ENCODE measurements at regions not wholly inside any gene's neighbourhood (a gene's known extent, or its start where the extent isn't known, plus 50 kb on each side); places are given as distances from the start of the nearest gene placed in this dataset.
"Not testable (repeated sequence)": the region's sequence is repeated elsewhere in the genome, so short reads cannot be mapped to it uniquely, and the experiment has no call there.

DNA sequence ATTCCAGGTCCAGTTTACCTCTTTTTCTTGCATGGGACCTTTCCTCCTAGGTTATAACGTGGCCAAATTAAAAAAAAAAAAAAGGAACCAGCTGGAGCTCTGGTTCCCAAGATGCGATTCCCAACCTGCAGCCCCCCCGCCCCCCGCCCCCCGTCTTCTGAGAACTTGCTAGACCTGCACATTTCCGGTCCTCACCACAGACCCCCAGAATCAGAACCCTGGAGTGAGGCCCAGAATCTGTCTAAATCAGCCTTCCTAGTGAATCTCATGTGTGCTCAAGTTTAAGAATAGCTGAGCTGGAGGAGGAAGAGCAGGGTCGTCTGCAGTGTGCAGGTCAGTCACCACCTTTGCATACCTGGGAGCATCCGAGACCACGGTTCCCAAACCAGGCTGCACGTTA lies 144.2 kb downstream of the KLF6 start:
- intact Hi-C loops (cut with DNase I) = no loop called here
- Histone ChIP-seq H3K27ac (no peak overlapping the region), H3K36me3 (no peaks in the 10 kb centered on the region), H3K4me3 (no peak overlapping the region), H3K9me3 (no peaks in the 10 kb centered on the region), H3K27me3 (no peaks in the 10 kb centered on the region), H3K4me1 (no peaks in the 10 kb centered on the region)
- DNase-seq (ENCODE audit: extremely low spot score in 2 of 2) = no peak
- TF ChIP-seq POLR2AphosphoS5 (IDR thresholded peaks at IDR 0.05; ENCODE audit: insufficient read depth in 1 of 2, low read depth in 1 of 2) (no peak), POLR2A (IDR thresholded peaks at IDR 0.05) (no peak)
- TF ChIP-seq, protein P1, sequence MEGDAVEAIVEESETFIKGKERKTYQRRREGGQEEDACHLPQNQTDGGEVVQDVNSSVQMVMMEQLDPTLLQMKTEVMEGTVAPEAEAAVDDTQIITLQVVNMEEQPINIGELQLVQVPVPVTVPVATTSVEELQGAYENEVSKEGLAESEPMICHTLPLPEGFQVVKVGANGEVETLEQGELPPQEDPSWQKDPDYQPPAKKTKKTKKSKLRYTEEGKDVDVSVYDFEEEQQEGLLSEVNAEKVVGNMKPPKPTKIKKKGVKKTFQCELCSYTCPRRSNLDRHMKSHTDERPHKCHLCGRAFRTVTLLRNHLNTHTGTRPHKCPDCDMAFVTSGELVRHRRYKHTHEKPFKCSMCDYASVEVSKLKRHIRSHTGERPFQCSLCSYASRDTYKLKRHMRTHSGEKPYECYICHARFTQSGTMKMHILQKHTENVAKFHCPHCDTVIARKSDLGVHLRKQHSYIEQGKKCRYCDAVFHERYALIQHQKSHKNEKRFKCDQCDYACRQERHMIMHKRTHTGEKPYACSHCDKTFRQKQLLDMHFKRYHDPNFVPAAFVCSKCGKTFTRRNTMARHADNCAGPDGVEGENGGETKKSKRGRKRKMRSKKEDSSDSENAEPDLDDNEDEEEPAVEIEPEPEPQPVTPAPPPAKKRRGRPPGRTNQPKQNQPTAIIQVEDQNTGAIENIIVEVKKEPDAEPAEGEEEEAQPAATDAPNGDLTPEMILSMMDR (IDR thresholded peaks at IDR 0.05) = no peak

DNA sequence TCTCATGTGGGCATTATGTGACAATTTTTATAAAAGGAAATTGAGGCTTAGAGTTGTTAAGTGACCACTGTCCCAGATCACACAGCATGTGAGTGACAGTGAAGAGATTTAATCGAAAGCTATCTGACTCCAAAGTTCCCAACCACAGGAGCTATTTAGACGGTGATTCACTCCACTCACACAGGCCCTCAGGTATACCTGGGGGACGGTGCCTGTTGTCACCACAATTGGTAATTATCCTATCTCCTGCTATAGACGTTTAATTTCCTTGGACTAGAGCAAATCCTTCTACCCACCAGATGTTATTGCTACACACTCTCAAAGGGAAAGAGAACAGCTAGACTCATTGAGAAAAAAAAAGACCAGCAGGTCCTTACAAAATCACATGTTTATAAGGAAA lies 145.5 kb downstream of the KLF6 start:
- Histone ChIP-seq H3K36me3 (no peaks in the 10 kb centered on the region), H3K9me3 (no peaks in the 10 kb centered on the region), H3K27me3 (no peaks in the 10 kb centered on the region), H3K27ac (no peak overlapping the region), H3K4me1 (no peaks in the 10 kb centered on the region), H3K4me3 (no peak overlapping the region)
- DNase-seq (ENCODE audit: extremely low spot score in 2 of 2) = no peak
- TF ChIP-seq POLR2A (IDR thresholded peaks at IDR 0.05) = no peak
- TF ChIP-seq, protein P1 (IDR thresholded peaks at IDR 0.05) = no peak
- TF ChIP-seq POLR2AphosphoS5 (IDR thresholded peaks at IDR 0.05; ENCODE audit: insufficient read depth in 1 of 2, low read depth in 1 of 2) = no peak
- intact Hi-C loops (cut with DNase I) = no loop called here

DNA sequence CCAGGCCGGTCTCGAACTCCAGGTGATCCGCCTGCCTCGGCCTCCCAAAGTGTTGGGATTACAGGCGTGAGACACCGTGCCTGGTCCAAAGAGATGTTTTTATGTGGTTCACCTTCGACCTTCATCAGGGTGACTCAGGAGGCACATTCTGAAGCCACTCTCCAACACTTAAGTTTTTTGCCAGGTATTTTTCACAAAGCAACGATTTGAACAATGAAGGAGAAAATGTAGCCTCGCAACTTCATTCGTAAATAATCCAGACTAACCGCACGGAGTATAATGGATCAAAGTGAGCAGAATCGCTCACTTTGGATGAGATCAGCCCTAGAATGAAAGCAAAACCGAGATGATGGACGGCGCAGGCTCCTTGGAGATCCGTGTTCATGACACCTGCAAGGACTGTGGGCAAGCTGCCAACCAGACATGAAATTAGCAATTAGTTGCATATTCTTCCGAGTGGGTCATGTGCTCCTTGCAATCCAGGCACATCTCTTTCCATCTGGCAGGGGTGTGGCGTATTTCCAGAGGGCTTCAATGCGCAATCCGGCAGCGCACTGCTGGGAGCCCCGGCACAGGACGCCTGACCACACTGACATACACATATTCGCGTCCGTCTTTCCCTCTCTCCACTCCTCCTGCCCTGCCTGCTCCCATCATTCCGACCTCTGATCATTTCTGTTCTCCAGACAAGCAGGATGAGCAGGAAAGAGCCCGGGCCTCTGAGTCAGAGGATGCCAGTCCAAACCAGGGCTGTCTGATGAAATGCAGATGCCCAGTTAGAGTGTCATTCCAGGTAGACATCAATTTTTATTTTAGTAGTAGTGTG lies 148.4 kb downstream of the KLF6 start:
- DNase-seq (ENCODE audit: extremely low spot score in 2 of 2) = no peak
- TF ChIP-seq POLR2A (IDR thresholded peaks at IDR 0.05) = no peak
- TF ChIP-seq, protein P1 (IDR thresholded peaks at IDR 0.05) = no peak
- no peak for TF ChIP-seq POLR2AphosphoS5 (IDR thresholded peaks at IDR 0.05; ENCODE audit: insufficient read depth in 1 of 2, low read depth in 1 of 2)

DNA sequence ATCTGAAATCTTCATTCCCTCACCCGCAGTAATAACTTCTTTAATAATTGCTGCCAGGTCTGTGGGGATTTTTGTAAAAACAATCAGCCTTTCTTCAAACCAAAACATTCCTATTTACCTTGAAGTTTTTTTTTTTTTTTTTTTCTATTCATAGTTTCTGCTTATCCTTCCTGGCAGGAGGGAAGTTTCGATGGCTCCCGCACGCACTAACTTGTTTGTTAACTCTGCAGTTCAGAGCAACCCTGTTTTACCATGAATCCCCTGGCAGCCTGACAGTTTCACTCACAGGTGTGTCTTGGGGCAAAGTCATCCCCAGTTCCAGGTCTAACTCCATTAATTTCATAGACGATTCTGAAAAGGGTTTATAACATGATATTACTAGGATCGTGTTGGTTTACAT lies 149.3 kb downstream of the KLF6 start:
- Histone ChIP-seq H3K27ac (no peak overlapping the region), H3K4me3 (no peak overlapping the region), H3K9me3 (no peaks in the 10 kb centered on the region), H3K36me3 (no peaks in the 10 kb centered on the region), H3K27me3 (no peaks in the 10 kb centered on the region), H3K4me1 (no peaks in the 10 kb centered on the region)
- TF ChIP-seq POLR2A (IDR thresholded peaks at IDR 0.05) = no peak
- TF ChIP-seq POLR2AphosphoS5 (IDR thresholded peaks at IDR 0.05; ENCODE audit: insufficient read depth in 1 of 2, low read depth in 1 of 2) = no peak
- TF ChIP-seq, protein P1 (IDR thresholded peaks at IDR 0.05) = no peak
- DNase-seq (ENCODE audit: extremely low spot score in 2 of 2) = no peak
- intact Hi-C loops (cut with DNase I) = no loop called here

More for the DNA sequence above, 148.4 kb downstream of the KLF6 start:
- H3K27me3 ChIP-seq = no peaks in the 10 kb centered on the region
- H3K4me1 ChIP-seq = no peaks in the 10 kb centered on the region
- intact Hi-C loops (cut with DNase I) = no loop called here
- H3K9me3 ChIP-seq = no peaks in the 10 kb centered on the region
- no peak overlapping the region for H3K4me3 ChIP-seq
- no peak overlapping the region for H3K27ac ChIP-seq
- no peaks in the 10 kb centered on the region for H3K36me3 ChIP-seq

DNA sequence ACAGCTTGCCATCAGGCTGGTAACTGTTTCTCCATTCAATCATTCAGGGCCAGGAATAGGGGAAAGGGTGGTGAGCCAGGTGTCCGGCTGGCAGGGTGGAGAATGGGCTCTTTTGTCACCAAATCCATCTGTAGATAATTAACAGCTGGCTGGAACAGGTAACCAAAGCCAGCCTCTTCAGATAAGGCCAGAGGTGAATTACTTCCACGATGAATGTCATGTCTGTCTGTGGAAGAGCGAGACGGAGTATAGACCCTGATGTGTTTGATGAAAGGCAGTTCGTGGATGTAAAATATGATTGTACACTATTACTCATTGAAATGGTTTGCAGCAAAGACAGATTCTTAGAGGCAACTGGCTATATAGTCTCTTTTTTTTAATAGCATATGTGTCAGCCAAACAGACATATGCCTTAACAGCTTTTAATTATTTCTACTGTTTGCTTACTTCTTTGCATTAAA lies 149.8 kb downstream of the KLF6 start:
- Histone ChIP-seq H3K27ac (no peak overlapping the region), H3K4me1 (no peaks in the 10 kb centered on the region), H3K36me3 (no peaks in the 10 kb centered on the region), H3K4me3 (no peak overlapping the region), H3K9me3 (no peaks in the 10 kb centered on the region), H3K27me3 (no peaks in the 10 kb centered on the region)
- no peak for DNase-seq (ENCODE audit: extremely low spot score in 2 of 2)
- intact Hi-C loops (cut with DNase I) = no loop called here
- TF ChIP-seq POLR2A (IDR thresholded peaks at IDR 0.05) (no peak), POLR2AphosphoS5 (IDR thresholded peaks at IDR 0.05; ENCODE audit: insufficient read depth in 1 of 2, low read depth in 1 of 2) (no peak)
- TF ChIP-seq, protein P1 (IDR thresholded peaks at IDR 0.05) = no peak

DNA sequence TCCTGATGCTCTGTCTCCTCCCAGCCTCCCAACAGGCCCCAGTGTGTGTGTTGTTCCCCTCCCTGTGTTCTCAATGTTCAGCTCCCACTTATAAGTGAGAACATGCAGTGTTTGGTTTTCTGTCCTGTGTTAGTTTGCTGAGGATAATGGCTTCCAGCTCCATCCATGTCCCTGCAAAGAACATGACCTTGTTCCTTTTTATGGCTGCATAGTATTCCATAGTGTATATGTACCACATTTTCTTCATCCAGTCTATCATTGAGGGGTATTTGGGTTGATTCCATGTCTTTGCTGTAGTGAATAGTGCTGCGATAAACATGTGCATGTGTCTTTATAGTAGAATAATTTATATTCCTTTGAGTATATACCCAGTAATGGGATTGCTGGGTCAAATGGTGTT lies 150.4 kb downstream of the KLF6 start:
- H3K36me3 ChIP-seq; H3K4me3 ChIP-seq; intact Hi-C loops (cut with DNase I); H3K27ac ChIP-seq; DNase-seq (ENCODE audit: extremely low spot score in 2 of 2); H3K9me3 ChIP-seq; H3K27me3 ChIP-seq; H3K4me1 ChIP-seq: not testable (repeated sequence)

Data from vagina (tissue), 2 donors.